ENCODE measurements at regions not wholly inside any gene's neighbourhood (a gene's known extent, or its start where the extent isn't known, plus 50 kb on each side); places are given as distances from the start of the nearest gene placed in this dataset.

DNA sequence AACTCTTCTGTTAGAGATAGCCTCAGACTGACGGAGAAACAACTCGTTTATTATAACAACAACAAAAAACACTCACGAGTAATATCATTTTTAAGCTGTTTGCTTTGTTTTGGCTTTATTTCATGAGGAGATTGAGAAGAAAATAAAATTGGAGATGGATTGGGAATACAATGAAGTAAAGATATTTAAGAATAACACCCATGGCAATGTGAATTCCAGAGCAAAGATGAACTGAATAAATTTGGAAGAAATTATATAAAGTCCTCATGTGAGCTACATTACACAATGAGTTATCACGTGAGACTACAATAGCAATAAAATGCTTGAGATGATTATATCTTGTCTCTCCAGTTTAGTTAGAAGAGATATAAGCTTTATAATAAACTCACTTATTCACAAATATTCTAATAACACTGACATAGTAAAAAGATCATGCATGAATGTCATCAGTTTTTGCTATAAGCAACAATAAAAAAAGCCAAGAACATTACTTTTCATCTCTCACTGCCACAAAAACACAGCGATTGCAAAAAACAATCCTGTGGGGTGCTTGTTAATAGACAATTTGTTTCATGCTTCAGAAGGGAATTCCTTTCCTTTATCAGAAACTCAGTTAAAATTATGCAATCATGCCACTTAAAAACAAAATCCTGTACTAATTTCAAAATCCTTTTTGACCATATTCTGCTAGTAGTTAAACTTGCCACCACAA lies 696.7 kb upstream of the MARCKS start:
- DNase-seq (ENCODE audit: low read depth in 2 of 2): peak in 1 of 2 donors; percentile 38
- TF ChIP-seq, protein P1, sequence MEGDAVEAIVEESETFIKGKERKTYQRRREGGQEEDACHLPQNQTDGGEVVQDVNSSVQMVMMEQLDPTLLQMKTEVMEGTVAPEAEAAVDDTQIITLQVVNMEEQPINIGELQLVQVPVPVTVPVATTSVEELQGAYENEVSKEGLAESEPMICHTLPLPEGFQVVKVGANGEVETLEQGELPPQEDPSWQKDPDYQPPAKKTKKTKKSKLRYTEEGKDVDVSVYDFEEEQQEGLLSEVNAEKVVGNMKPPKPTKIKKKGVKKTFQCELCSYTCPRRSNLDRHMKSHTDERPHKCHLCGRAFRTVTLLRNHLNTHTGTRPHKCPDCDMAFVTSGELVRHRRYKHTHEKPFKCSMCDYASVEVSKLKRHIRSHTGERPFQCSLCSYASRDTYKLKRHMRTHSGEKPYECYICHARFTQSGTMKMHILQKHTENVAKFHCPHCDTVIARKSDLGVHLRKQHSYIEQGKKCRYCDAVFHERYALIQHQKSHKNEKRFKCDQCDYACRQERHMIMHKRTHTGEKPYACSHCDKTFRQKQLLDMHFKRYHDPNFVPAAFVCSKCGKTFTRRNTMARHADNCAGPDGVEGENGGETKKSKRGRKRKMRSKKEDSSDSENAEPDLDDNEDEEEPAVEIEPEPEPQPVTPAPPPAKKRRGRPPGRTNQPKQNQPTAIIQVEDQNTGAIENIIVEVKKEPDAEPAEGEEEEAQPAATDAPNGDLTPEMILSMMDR (IDR thresholded peaks at IDR 0.05; ENCODE audit: low read depth, low read length): no peak
- H3K4me3 ChIP-seq (replicated peaks in 1 of 2; ENCODE audit: low read depth in 2 of 2, low read length in 2 of 2): no peak overlapping the region

GRCh38 chr6:113161018-113161315 lies 696.2 kb upstream of the MARCKS start:
- no peak overlapping the region for H3K4me3 ChIP-seq (replicated peaks in 1 of 2; ENCODE audit: low read depth in 2 of 2, low read length in 2 of 2)
- TF ChIP-seq, protein P1 (IDR thresholded peaks at IDR 0.05; ENCODE audit: low read depth, low read length): no peak
- no peak for DNase-seq (ENCODE audit: low read depth in 2 of 2)

GRCh38 chr6:113162739-113163138 lies 694.4 kb upstream of the MARCKS start:
- DNase-seq (ENCODE audit: low read depth in 2 of 2): no peak
- H3K4me3 ChIP-seq (replicated peaks in 1 of 2; ENCODE audit: low read depth in 2 of 2, low read length in 2 of 2): no peak overlapping the region
- TF ChIP-seq, protein P1 (IDR thresholded peaks at IDR 0.05; ENCODE audit: low read depth, low read length): no peak

GRCh38 chr6:113168057-113168456 lies 689.1 kb upstream of the MARCKS start:
- DNase-seq (ENCODE audit: low read depth in 2 of 2): no peak
- no peak overlapping the region for H3K4me3 ChIP-seq (replicated peaks in 1 of 2; ENCODE audit: low read depth in 2 of 2, low read length in 2 of 2)
- TF ChIP-seq, protein P1 (IDR thresholded peaks at IDR 0.05; ENCODE audit: low read depth, low read length): no peak

DNA sequence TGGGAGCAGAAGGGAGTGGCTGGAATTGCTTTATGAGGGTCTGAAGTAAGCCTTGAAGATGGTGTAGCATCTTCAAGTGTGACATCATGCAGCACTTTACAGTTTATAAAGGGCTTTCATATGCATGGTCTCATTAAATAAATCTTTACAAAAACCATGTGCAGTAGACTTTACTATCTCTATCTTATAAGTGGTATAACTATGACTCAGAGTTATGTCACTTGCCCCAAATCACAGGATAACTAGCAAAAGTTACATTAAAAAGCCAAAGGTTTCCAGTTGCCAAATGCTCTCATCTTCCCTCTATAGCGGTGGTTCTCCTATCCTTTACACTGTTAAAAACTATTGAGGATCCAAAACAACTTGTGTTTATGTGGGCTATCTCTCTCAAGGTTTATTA lies 687.7 kb upstream of the MARCKS start:
- H3K4me3 ChIP-seq (replicated peaks in 1 of 2; ENCODE audit: low read depth in 2 of 2, low read length in 2 of 2): no peak overlapping the region
- DNase-seq (ENCODE audit: low read depth in 2 of 2): peak; percentile 18 to 43
- TF ChIP-seq, protein P1 (IDR thresholded peaks at IDR 0.05; ENCODE audit: low read depth, low read length): no peak

DNA sequence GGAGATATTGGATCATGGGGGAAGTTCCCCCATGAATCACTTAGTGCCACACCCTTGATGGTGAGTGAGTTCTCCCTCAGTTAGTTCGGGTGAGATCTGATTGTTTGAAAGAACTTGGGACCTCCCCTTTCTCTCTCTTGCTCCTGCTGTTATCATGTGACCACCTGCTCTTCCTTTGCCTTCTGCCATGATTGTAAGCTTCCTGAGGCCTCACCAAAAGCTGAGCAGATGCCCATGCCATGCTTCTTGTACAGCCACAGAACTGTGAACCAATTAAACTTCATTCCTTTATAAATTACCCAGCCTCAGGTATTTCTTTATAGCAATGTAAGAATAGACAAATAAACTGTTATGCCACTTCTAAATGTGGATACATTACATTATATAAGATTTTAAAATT lies 686.7 kb upstream of the MARCKS start:
- TF ChIP-seq, protein P1 (IDR thresholded peaks at IDR 0.05; ENCODE audit: low read depth, low read length): no peak

GRCh38 chr6:113171882-113172281 lies 685.3 kb upstream of the MARCKS start:
- TF ChIP-seq, protein P1 (IDR thresholded peaks at IDR 0.05; ENCODE audit: low read depth, low read length): no peak
- no peak overlapping the region for H3K4me3 ChIP-seq (replicated peaks in 1 of 2; ENCODE audit: low read depth in 2 of 2, low read length in 2 of 2)
- DNase-seq (ENCODE audit: low read depth in 2 of 2): no peak

More for the DNA sequence above, 686.7 kb upstream of the MARCKS start:
- no peak overlapping the region for H3K4me3 ChIP-seq (replicated peaks in 1 of 2; ENCODE audit: low read depth in 2 of 2, low read length in 2 of 2)
- DNase-seq (ENCODE audit: low read depth in 2 of 2): no peak

Data from cardiac fibroblast (primary cell).